GM12874 (cell line): ENCODE measurements at regions not wholly inside any gene's neighbourhood (a gene's known extent, or its start where the extent isn't known, plus 50 kb on each side); places are given as distances from the start of the nearest gene placed in this dataset.

Experiments used
- CTCF ChIP-seq: IDR thresholded peaks from 2 replicates; pipeline ENCODE4 v1.5.1; 2011; ENCODE audit warnings: low read depth, mild to moderate bottlenecking, control low read depth, low read length, moderate library complexity; ENCODE audit not compliant: insufficient read depth

- no peak for TF ChIP-seq CTCF
Observed at GRCh38 chr2:194264586-194264985, 1392.4 kb upstream of the SLC39A10 start.

GRCh38 chr2:194260185-194260584 is 1396.8 kb upstream of the SLC39A10 start:
- TF ChIP-seq CTCF = no peak

- TF ChIP-seq CTCF = no peak
Observed at GRCh38 chr2:194257095-194257494, 1399.9 kb upstream of the SLC39A10 start.

- no peak for TF ChIP-seq CTCF
Observed at GRCh38 chr2:194253528-194254259, 1403.3 kb upstream of the SLC39A10 start.

- no peak for TF ChIP-seq CTCF
Observed at GRCh38 chr2:194252127-194252526, 1404.9 kb upstream of the SLC39A10 start.

GRCh38 chr2:194232600-194232999 is 1424.4 kb upstream of the SLC39A10 start:
- TF ChIP-seq CTCF = no peak

GRCh38 chr2:194223218-194223617 is 1433.8 kb upstream of the SLC39A10 start:
- no peak for TF ChIP-seq CTCF
